Smooth muscle cell (in vitro differentiated cells): ENCODE measurements at regions not wholly inside any gene's neighbourhood (a gene's known extent, or its start where the extent isn't known, plus 50 kb on each side); places are given as distances from the start of the nearest gene placed in this dataset.
"Not testable (repeated sequence)": the region's sequence is repeated elsewhere in the genome, so short reads cannot be mapped to it uniquely, and the experiment has no call there.

ENCODE experiments used
- DNase-seq: peaks from one replicate; lab custom pipeline; 2025; ENCODE audit not compliant: unreplicated experiment; lab: John Stamatoyannopoulos, UW
- H2AFZ ChIP-seq: fragments of 200-600 bp; sonication (generic); 2 replicates; pipeline ENCODE4 v1.6.0; 2016; ENCODE audit warnings: antibody characterized with exemption, low read depth, mild to moderate bottlenecking
- H3F3A ChIP-seq: fragments of 200-600 bp; sonication (generic); 2 replicates; pipeline ENCODE4 v1.6.0; 2017; ENCODE audit warnings: antibody characterized with exemption, low read depth
- H3K27ac ChIP-seq: fragments of 200-600 bp; sonication (generic); 2 replicates; pipeline ENCODE4 v1.5.1; 2016; ENCODE audit warnings: low read depth, mild to moderate bottlenecking
- H3K27me3 ChIP-seq: fragments of 200-600 bp; sonication (generic); 2 replicates; pipeline ENCODE4 v1.6.1; 2016; ENCODE audit warnings: low read depth, mild to moderate bottlenecking
- H3K36me3 ChIP-seq: fragments of 200-600 bp; sonication (generic); 2 replicates; pipeline ENCODE4 v1.5.1; 2016; ENCODE audit warnings: low read depth
- H3K4me1 ChIP-seq: fragments of 200-600 bp; sonication (generic); 2 replicates; pipeline ENCODE4 v1.5.1; 2016; ENCODE audit warnings: low read depth
- H3K4me2 ChIP-seq: fragments of 200-600 bp; sonication (generic); 2 replicates; pipeline ENCODE4 v1.6.0; 2016; ENCODE audit warnings: mild to moderate bottlenecking
- H3K4me3 ChIP-seq: fragments of 200-600 bp; sonication (generic); 2 replicates; pipeline ENCODE4 v1.5.1; 2016; ENCODE audit warnings: mild to moderate bottlenecking
- H3K79me2 ChIP-seq: fragments of 200-600 bp; sonication (generic); 2 replicates; pipeline ENCODE4 v1.6.0; 2016; ENCODE audit warnings: low read depth, mild to moderate bottlenecking
- H3K9ac ChIP-seq: fragments of 200-600 bp; sonication (generic); 2 replicates; pipeline ENCODE4 v1.6.0; 2016; ENCODE audit warnings: low read depth
- H3K9me3 ChIP-seq: fragments of 200-600 bp; sonication (generic); replicated peaks from 2 replicates; pipeline ENCODE4 v1.5.1; 2016; ENCODE audit warnings: low read depth
- H4K20me1 ChIP-seq: fragments of 200-600 bp; sonication (generic); 2 replicates; pipeline ENCODE4 v1.6.0; 2016; ENCODE audit warnings: low read depth
- WGBS: methylation state at CpG from one replicate; pipeline ENCODE4 v1.1.7; 2016; ENCODE audit warnings: low lambda C conversion rate; 5-methylcytosine and 5-hydroxymethylcytosine counted together
- TF ChIP-seq, protein P1 (sequence below): fragments of 200-600 bp; sonication (generic); IDR thresholded peaks from 2 replicates; pipeline ENCODE4 v1.5.1; 2017; ENCODE audit warnings: borderline replicate concordance, mild to moderate bottlenecking, antibody characterized with exemption; ENCODE audit not compliant: insufficient read depth, poor library complexity, severe bottlenecking

- H2AFZ ChIP-seq, result no peak overlapping the region
- H3K27me3 ChIP-seq, result no peaks in the 10 kb centered on the region
- no peak overlapping the region for H3K27ac ChIP-seq
- no peak overlapping the region for H3K9ac ChIP-seq
- H3F3A ChIP-seq, result no peaks in the 10 kb centered on the region
- H3K36me3 ChIP-seq, result no peaks in the 10 kb centered on the region
- no peak for DNase-seq
- no peak overlapping the region for H3K4me3 ChIP-seq
- no peaks in the 10 kb centered on the region for H4K20me1 ChIP-seq
- H3K4me1 ChIP-seq, result no peaks in the 10 kb centered on the region
- no peaks in the 10 kb centered on the region for H3K9me3 ChIP-seq
- no peaks in the 10 kb centered on the region for H3K79me2 ChIP-seq
- TF ChIP-seq, protein P1, sequence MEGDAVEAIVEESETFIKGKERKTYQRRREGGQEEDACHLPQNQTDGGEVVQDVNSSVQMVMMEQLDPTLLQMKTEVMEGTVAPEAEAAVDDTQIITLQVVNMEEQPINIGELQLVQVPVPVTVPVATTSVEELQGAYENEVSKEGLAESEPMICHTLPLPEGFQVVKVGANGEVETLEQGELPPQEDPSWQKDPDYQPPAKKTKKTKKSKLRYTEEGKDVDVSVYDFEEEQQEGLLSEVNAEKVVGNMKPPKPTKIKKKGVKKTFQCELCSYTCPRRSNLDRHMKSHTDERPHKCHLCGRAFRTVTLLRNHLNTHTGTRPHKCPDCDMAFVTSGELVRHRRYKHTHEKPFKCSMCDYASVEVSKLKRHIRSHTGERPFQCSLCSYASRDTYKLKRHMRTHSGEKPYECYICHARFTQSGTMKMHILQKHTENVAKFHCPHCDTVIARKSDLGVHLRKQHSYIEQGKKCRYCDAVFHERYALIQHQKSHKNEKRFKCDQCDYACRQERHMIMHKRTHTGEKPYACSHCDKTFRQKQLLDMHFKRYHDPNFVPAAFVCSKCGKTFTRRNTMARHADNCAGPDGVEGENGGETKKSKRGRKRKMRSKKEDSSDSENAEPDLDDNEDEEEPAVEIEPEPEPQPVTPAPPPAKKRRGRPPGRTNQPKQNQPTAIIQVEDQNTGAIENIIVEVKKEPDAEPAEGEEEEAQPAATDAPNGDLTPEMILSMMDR, result no peak
- no peak overlapping the region for H3K4me2 ChIP-seq
Measured at GRCh38 chr4:69025999-69026387, 70.3 kb upstream of the UGT2B7 start.

DNA sequence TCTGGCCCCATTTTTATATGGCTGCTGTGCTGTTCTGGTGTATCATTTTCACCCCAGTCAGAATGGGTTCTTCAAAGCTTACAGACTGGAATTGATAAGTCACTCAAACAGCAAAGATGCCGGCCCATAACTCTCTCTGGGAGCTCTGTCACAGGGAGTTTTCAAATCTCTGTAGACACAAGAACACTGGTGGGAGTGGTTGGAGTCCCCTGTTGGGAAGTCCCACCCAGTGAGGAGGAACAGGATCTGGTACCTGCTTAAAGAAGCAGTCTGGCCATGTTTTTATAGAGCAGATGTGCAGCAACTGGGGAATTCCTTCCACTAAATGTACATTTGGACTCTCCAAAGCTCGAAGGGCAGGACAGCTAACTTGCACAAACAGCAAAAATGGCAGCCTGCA, 69.3 kb upstream of the UGT2B7 start:
- no peaks in the 10 kb centered on the region for H3K79me2 ChIP-seq
- no peak overlapping the region for H2AFZ ChIP-seq
- H3K9ac ChIP-seq, result no peak overlapping the region
- H3K4me1 ChIP-seq, result no peaks in the 10 kb centered on the region
- no peaks in the 10 kb centered on the region for H4K20me1 ChIP-seq
- H3K27me3 ChIP-seq, result no peaks in the 10 kb centered on the region
- no peak overlapping the region for H3K27ac ChIP-seq
- no peak for DNase-seq
- TF ChIP-seq, protein P1, result no peak
- no peak overlapping the region for H3K4me2 ChIP-seq
- H3F3A ChIP-seq, result no peaks in the 10 kb centered on the region
- no peaks in the 10 kb centered on the region for H3K36me3 ChIP-seq
- H3K4me3 ChIP-seq, result no peak overlapping the region
- WGBS, result 90% methylated on average over 2 of the region's 2 CpGs
- H3K9me3 ChIP-seq, result no peaks in the 10 kb centered on the region

DNA sequence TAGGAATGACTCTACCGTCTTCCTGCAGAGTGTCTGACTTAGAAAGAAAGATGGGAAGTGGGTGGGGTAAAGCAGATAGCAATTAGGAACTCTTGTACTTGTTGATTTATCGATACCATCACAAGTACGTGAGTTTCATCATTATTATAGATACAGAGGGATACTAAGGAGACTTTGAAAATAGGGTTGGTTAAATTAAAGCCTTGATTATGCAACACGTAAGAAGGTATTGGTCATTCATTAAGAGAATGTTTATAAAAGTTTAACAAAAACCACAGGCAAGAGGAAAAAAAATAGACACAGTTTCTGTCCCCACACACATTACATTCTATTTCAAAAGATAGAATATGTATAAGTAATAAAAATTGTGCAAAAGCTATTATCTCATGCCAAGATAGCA, 65.9 kb upstream of the UGT2B7 start:
- H3K27me3 ChIP-seq, result no peaks in the 10 kb centered on the region
- H3K4me3 ChIP-seq, result no peak overlapping the region
- H3F3A ChIP-seq, result no peaks in the 10 kb centered on the region
- no peaks in the 10 kb centered on the region for H3K4me1 ChIP-seq
- H3K79me2 ChIP-seq, result no peaks in the 10 kb centered on the region
- no peak for DNase-seq
- TF ChIP-seq, protein P1, result no peak
- 87% methylated on average over 4 of the region's 4 CpGs for WGBS
- no peaks in the 10 kb centered on the region for H3K9me3 ChIP-seq
- no peak overlapping the region for H3K9ac ChIP-seq
- H2AFZ ChIP-seq, result no peak overlapping the region
- no peaks in the 10 kb centered on the region for H4K20me1 ChIP-seq
- no peak overlapping the region for H3K4me2 ChIP-seq
- H3K27ac ChIP-seq, result no peak overlapping the region
- H3K36me3 ChIP-seq, result no peaks in the 10 kb centered on the region

DNA sequence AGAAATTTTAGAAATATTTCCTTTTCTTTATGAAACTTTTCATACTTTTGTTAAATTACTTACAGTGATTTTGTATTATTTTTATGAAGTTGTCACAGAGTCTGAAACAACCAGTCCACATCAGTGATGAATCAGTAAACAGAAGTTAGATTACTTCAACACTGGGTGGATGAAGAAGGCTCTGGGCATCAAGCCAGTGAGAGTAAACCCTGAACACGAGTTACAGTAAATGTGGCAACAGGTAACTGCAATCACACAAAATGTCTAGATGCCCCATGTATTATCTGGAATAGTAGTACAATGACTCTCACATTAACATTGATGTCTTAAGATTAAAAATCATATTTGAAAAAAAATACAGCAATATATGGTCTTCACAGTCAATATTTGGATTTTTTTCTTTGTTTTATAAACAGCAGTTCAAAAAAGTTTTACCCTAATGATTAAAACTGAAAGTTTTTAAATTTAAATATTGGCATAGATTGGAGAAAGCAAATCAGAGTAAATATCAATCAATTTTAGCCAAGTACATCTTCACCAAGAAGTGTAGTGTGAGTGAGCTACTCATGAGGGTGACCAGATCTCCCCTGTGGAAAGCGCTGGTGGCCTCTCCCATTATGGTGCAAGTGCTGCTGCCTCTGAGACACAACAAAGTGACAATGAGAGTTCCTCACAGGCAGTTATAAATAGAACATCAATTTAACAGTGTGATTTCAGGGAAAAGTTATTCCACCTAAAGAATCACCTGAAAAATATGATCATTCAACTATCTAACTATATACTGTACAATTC, 63.2 kb upstream of the UGT2B7 start:
- DNase-seq, result no peak

DNA sequence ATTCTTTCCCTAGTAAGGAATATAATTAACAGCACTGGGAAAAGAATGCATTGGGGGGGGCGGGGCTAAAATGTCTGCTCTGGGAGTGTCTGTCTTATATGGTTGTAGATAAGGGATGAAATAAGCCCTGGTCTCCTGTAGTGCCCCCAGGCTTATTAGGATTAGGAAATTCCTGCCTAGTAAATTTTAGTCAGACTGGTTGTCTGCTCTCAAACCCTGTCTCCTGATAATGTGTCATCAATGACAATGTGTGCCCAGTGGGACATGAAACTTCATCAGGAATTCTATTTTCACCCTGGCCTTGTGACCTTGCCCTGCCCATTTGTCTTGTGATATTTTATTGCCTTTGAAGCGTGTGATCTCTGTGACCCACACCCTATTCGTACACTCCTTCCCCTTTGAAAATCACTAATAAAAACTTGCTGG, 61.9 kb upstream of the UGT2B7 start:
- H3K79me2 ChIP-seq, H3K4me3 ChIP-seq, H3K4me1 ChIP-seq, DNase-seq, H3F3A ChIP-seq, H3K36me3 ChIP-seq, H2AFZ ChIP-seq, H3K9ac ChIP-seq, H3K4me2 ChIP-seq, H3K27ac ChIP-seq, H3K27me3 ChIP-seq, H4K20me1 ChIP-seq, H3K9me3 ChIP-seq: not testable (repeated sequence)
- WGBS, result 62% methylated on average over 3 of the region's 3 CpGs

More for the DNA sequence above, 63.2 kb upstream of the UGT2B7 start:
- Histone ChIP-seq H3K4me1 (no peaks in the 10 kb centered on the region), H3K4me3 (no peak overlapping the region), H3K79me2 (no peaks in the 10 kb centered on the region), H4K20me1 (no peaks in the 10 kb centered on the region), H3K9me3 (no peaks in the 10 kb centered on the region), H2AFZ (no peak overlapping the region), H3K4me2 (no peak overlapping the region), H3K9ac (no peak overlapping the region), H3K27me3 (no peaks in the 10 kb centered on the region), H3K36me3 (no peaks in the 10 kb centered on the region), H3K27ac (no peak overlapping the region), H3F3A (no peaks in the 10 kb centered on the region)
- TF ChIP-seq, protein P1, result no peak
- WGBS, result 75% methylated on average over 2 of the region's 2 CpGs
